SK-N-SH (cell line): ENCODE measurements at regions not wholly inside any gene's neighbourhood (a gene's known extent, or its start where the extent isn't known, plus 50 kb on each side); places are given as distances from the start of the nearest gene placed in this dataset.

Experiments used
- EP300 ChIP-seq, 2 experiments: IDR thresholded peaks; 2 replicates each; pipeline versions ENCODE4 v1.4.0 to v1.6.1; 2012; ENCODE audit warnings: borderline replicate concordance in 1 of 2, low read depth in 1 of 2, low read length in 1 of 2
- EZH2phosphoT487 ChIP-seq: fragments of 200-600 bp; sonication (generic); IDR thresholded peaks from 2 replicates; pipeline ENCODE4 v1.6.1; 2017; ENCODE audit warnings: low read depth, mixed run types, mild to moderate bottlenecking, antibody characterized with exemption, moderate library complexity, borderline replicate concordance
- GABPA ChIP-seq: IDR thresholded peaks from 2 replicates; pipeline ENCODE4 v1.4.0; 2012; ENCODE audit warnings: low read depth, mild to moderate bottlenecking
- NRF1 ChIP-seq: IDR thresholded peaks from 2 replicates; pipeline ENCODE4 v1.6.1; 2012; ENCODE audit warnings: low read depth, mild to moderate bottlenecking, low read length
- POLR2AphosphoS5 ChIP-seq: IDR thresholded peaks from 2 replicates; pipeline ENCODE4 v1.6.1; 2012; ENCODE audit warnings: low read depth, low read length
- RCOR1 ChIP-seq: fragments of 150-350 bp; IDR thresholded peaks from 2 replicates; pipeline ENCODE4 v1.6.1; 2017; ENCODE audit warnings: antibody characterized with exemption, low read length
- RXRA ChIP-seq: IDR thresholded peaks from 2 replicates; pipeline ENCODE4 v1.4.0; 2012; ENCODE audit warnings: low read depth, mild to moderate bottlenecking, borderline replicate concordance
- SIN3A ChIP-seq: IDR thresholded peaks from 2 replicates; pipeline ENCODE4 v1.6.1; 2012; ENCODE audit warnings: low read depth, mild to moderate bottlenecking, low read length, moderate library complexity, borderline replicate concordance
- YY1 ChIP-seq: IDR thresholded peaks from 2 replicates; pipeline ENCODE4 v1.4.0; 2012; ENCODE audit warnings: low read depth, mild to moderate bottlenecking
- TF ChIP-seq, protein P1 (sequence below): IDR thresholded peaks from 2 replicates; pipeline ENCODE4 v1.4.0; 2012; ENCODE audit warnings: low read depth, borderline replicate concordance
- TF ChIP-seq, protein P2 (sequence below): fragments of 200-600 bp; sonication (generic); IDR thresholded peaks from 2 replicates; pipeline ENCODE4 v1.6.1; 2017; ENCODE audit warnings: antibody characterized with exemption, mild to moderate bottlenecking, moderate library complexity
- TF ChIP-seq, protein P3 (sequence below): IDR thresholded peaks from 2 replicates; pipeline ENCODE4 v1.4.0; 2012; ENCODE audit warnings: low read depth, borderline replicate concordance

DNA sequence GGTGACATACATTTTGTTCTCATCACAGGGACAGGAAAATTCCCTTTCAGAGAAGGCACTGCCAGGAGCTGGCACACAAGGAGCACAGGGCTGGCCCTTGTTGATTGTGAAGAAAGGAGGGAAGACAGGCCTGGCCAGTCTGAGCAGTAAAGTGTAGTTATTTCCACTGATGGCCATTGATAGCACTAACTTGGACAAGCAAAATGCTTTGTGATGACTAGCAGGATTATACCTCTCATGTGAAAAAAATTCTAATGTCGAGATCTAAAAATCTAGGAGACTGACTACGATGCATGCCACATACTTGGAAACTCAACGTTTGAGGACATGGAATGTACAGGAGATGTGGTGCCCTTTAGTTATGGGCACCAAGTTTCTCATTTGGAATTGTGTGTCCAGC, 54.3 kb upstream of the ST8SIA2 start:
- no peak for TF ChIP-seq SIN3A
- TF ChIP-seq EZH2phosphoT487: no peak
- TF ChIP-seq, protein P1, sequence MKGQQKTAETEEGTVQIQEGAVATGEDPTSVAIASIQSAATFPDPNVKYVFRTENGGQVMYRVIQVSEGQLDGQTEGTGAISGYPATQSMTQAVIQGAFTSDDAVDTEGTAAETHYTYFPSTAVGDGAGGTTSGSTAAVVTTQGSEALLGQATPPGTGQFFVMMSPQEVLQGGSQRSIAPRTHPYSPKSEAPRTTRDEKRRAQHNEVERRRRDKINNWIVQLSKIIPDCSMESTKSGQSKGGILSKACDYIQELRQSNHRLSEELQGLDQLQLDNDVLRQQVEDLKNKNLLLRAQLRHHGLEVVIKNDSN: no peak
- TF ChIP-seq, protein P2, sequence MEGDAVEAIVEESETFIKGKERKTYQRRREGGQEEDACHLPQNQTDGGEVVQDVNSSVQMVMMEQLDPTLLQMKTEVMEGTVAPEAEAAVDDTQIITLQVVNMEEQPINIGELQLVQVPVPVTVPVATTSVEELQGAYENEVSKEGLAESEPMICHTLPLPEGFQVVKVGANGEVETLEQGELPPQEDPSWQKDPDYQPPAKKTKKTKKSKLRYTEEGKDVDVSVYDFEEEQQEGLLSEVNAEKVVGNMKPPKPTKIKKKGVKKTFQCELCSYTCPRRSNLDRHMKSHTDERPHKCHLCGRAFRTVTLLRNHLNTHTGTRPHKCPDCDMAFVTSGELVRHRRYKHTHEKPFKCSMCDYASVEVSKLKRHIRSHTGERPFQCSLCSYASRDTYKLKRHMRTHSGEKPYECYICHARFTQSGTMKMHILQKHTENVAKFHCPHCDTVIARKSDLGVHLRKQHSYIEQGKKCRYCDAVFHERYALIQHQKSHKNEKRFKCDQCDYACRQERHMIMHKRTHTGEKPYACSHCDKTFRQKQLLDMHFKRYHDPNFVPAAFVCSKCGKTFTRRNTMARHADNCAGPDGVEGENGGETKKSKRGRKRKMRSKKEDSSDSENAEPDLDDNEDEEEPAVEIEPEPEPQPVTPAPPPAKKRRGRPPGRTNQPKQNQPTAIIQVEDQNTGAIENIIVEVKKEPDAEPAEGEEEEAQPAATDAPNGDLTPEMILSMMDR: no peak
- TF ChIP-seq POLR2AphosphoS5: no peak
- no peak for TF ChIP-seq GABPA
- TF ChIP-seq, protein P3, sequence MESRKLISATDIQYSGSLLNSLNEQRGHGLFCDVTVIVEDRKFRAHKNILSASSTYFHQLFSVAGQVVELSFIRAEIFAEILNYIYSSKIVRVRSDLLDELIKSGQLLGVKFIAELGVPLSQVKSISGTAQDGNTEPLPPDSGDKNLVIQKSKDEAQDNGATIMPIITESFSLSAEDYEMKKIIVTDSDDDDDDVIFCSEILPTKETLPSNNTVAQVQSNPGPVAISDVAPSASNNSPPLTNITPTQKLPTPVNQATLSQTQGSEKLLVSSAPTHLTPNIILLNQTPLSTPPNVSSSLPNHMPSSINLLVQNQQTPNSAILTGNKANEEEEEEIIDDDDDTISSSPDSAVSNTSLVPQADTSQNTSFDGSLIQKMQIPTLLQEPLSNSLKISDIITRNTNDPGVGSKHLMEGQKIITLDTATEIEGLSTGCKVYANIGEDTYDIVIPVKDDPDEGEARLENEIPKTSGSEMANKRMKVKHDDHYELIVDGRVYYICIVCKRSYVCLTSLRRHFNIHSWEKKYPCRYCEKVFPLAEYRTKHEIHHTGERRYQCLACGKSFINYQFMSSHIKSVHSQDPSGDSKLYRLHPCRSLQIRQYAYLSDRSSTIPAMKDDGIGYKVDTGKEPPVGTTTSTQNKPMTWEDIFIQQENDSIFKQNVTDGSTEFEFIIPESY: no peak
- no peak for TF ChIP-seq NRF1
- no peak for TF ChIP-seq RXRA
- no peak for TF ChIP-seq RCOR1
- TF ChIP-seq EP300 (IDR thresholded peaks at IDR 0.05; ENCODE audit: borderline replicate concordance in 1 of 2, low read depth in 1 of 2, low read length in 1 of 2): no peak
- no peak for TF ChIP-seq YY1
